ENCODE measurements at regions not wholly inside any gene's neighbourhood (a gene's known extent, or its start where the extent isn't known, plus 50 kb on each side); places are given as distances from the start of the nearest gene placed in this dataset.
A peak's percentile ranks its signal among the peaks of the same experiment; 100 is the strongest.
"Not testable (repeated sequence)": the region's sequence is repeated elsewhere in the genome, so short reads cannot be mapped to it uniquely, and the experiment has no call there.

DNA sequence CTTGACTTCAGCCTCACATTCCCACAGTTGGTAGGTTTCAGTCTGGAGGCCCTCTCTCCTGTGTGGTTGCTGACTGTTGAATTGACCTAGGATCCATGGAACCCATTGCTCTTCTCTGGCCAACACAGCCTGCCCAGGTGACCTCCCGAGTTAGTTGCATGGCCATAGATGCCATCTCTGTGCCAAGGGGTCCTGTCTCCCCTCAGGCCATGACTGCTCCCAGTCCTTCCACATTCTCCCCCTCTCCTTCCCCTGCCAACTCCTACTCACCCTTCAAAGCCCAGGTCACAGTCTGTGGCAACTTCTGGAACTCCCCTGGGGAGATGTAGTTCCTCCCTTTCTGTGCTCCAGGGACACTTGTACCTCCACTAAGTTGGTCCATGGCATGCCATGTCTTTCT lies 67.3 kb upstream of the GRB10 start:
- Mint-ChIP-seq H3K4me1 (ENCODE audit: low read depth) (no peaks in the 10 kb centered on the region), H3K36me3 (ENCODE audit: low read depth) (no peaks in the 10 kb centered on the region), H3K27ac (ENCODE audit: unreplicated experiment) (no peak overlapping the region), H3K4me3 (ENCODE audit: unreplicated experiment) (no peak overlapping the region), H3K27me3 (ENCODE audit: low read depth) (peaks cover 5% of the 10 kb centered on the region), H3K9me3 (ENCODE audit: low read depth) (peaks cover 8% of the 10 kb centered on the region)
- no peak for DNase-seq (ENCODE audit: low spot score)
- TF ChIP-seq, protein P1, sequence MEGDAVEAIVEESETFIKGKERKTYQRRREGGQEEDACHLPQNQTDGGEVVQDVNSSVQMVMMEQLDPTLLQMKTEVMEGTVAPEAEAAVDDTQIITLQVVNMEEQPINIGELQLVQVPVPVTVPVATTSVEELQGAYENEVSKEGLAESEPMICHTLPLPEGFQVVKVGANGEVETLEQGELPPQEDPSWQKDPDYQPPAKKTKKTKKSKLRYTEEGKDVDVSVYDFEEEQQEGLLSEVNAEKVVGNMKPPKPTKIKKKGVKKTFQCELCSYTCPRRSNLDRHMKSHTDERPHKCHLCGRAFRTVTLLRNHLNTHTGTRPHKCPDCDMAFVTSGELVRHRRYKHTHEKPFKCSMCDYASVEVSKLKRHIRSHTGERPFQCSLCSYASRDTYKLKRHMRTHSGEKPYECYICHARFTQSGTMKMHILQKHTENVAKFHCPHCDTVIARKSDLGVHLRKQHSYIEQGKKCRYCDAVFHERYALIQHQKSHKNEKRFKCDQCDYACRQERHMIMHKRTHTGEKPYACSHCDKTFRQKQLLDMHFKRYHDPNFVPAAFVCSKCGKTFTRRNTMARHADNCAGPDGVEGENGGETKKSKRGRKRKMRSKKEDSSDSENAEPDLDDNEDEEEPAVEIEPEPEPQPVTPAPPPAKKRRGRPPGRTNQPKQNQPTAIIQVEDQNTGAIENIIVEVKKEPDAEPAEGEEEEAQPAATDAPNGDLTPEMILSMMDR (IDR thresholded peaks at IDR 0.05) = no peak

DNA sequence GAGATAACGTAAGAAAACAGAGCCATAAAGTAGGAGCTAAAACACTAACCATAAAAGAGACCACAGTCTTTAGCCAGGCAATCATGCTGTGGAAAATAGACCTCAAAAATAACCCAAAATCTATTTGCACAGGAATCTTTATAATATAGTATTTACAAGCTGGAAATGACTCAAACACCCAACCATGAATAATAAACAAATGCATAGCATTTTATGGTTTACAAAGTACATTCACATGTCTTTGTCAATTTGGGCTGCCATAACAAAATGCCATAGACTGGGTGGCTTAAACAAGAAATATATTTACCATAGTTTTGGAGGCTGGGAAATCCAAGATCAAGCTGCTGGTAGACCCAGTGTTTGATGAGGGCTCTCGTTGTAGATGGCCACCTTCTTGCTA lies 65.5 kb upstream of the GRB10 start:
- no peak overlapping the region for H3K4me3 Mint-ChIP-seq (ENCODE audit: unreplicated experiment)
- no peaks in the 10 kb centered on the region for H3K4me1 Mint-ChIP-seq (ENCODE audit: low read depth)
- TF ChIP-seq, protein P1 (IDR thresholded peaks at IDR 0.05) = no peak
- H3K36me3 Mint-ChIP-seq (ENCODE audit: low read depth) = no peaks in the 10 kb centered on the region
- no peak for DNase-seq (ENCODE audit: low spot score)
- no peak overlapping the region for H3K27ac Mint-ChIP-seq (ENCODE audit: unreplicated experiment)
- peaks cover 8% of the 10 kb centered on the region for H3K9me3 Mint-ChIP-seq (ENCODE audit: low read depth)
- H3K27me3 Mint-ChIP-seq (ENCODE audit: low read depth) = peaks cover 5% of the 10 kb centered on the region

DNA sequence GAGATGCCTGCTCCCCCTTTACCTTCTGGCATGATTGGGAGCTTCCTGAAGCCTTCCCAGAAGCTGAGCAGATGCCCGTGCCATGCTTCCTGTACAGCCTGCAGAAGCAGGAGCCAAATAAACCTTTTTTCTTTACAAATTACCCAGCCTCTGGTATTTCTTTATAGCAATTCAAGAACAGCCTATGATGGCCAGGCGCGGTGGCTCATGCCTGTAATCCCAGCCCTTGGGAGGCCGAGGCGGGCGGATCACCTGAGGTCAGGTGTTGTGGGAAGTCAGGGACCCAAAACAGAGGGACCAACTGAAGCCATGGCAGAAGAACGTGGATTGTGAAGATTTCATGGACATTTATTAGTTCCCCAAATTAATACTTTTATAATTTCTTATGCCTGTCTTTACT lies 62.2 kb upstream of the GRB10 start:
- not testable (repeated sequence) for H3K9me3 Mint-ChIP-seq (ENCODE audit: low read depth); H3K36me3 Mint-ChIP-seq (ENCODE audit: low read depth); H3K27me3 Mint-ChIP-seq (ENCODE audit: low read depth); H3K27ac Mint-ChIP-seq (ENCODE audit: unreplicated experiment); H3K4me1 Mint-ChIP-seq (ENCODE audit: low read depth); DNase-seq (ENCODE audit: low spot score); H3K4me3 Mint-ChIP-seq (ENCODE audit: unreplicated experiment)

DNA sequence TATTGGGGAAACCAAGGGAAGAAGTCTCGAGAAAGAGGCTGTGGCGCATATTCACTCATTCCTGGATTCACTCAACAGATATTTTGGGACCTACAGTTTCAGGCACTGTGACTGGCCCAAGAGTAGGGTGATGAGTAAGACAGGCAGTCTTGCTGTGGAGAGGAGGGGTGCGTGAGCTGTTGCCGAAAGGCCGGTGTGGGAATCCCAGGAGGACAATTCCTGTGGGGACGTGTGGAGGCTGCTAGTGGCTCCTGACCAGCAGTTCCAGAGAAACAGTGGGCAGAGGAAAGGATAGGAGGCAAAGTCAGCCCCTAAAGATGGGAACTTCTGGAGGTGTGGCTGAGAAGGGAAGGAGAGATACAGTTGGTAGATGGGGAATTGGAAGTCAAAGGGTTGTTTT lies 59.3 kb upstream of the GRB10 start:
- no peak overlapping the region for H3K4me3 Mint-ChIP-seq (ENCODE audit: unreplicated experiment)
- no peak for DNase-seq (ENCODE audit: low spot score)
- H3K4me1 Mint-ChIP-seq (ENCODE audit: low read depth) = peaks cover 24% of the 10 kb centered on the region
- TF ChIP-seq, protein P1 (IDR thresholded peaks at IDR 0.05) = no peak
- no peaks in the 10 kb centered on the region for H3K27me3 Mint-ChIP-seq (ENCODE audit: low read depth)
- peaks cover 11% of the 10 kb centered on the region for H3K9me3 Mint-ChIP-seq (ENCODE audit: low read depth)
- H3K36me3 Mint-ChIP-seq (ENCODE audit: low read depth) = no peaks in the 10 kb centered on the region
- no peak overlapping the region for H3K27ac Mint-ChIP-seq (ENCODE audit: unreplicated experiment)

DNA sequence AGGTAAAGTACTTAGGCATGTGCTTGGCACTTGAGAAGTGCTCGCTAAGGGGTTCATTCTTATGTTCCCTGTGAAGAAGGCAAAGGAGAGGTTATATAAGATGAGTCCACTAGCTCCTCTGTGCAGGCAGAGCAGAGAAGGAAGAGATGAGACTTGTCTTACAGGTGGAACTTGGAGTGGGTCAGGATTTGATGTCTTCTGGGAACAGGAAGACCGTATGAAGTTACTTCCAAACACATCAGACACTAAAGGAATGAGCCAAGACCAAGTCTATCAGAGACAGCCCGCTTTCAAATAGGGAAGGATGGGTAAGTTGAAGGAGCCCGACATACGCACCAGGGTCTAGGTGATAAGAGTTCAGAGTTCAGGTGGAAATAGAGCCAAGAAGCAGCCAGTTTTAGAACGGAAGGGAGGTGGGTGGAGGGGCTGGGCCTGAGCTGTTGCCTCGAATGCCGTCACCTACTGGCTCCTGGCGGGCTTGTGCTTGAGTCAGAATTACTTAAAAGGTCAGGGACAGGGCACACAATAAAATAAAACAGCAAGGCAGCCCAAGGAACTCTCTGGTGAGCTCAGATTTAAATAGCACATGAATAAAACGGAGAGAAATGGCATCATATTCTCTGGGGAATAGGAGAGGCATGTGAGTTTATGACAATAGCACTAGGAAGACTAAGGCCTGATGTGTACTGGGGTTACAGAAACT lies 56.1 kb upstream of the GRB10 start:
- Mint-ChIP-seq H3K27me3 (ENCODE audit: low read depth) (no peaks in the 10 kb centered on the region), H3K27ac (ENCODE audit: unreplicated experiment) (peak overlapping the region; percentile 82), H3K9me3 (ENCODE audit: low read depth) (peaks cover 5% of the 10 kb centered on the region), H3K4me3 (ENCODE audit: unreplicated experiment) (no peak overlapping the region), H3K4me1 (ENCODE audit: low read depth) (peaks cover 26% of the 10 kb centered on the region), H3K36me3 (ENCODE audit: low read depth) (no peaks in the 10 kb centered on the region)
- TF ChIP-seq, protein P1 (IDR thresholded peaks at IDR 0.05) = no peak
- DNase-seq (ENCODE audit: low spot score) = no peak

DNA sequence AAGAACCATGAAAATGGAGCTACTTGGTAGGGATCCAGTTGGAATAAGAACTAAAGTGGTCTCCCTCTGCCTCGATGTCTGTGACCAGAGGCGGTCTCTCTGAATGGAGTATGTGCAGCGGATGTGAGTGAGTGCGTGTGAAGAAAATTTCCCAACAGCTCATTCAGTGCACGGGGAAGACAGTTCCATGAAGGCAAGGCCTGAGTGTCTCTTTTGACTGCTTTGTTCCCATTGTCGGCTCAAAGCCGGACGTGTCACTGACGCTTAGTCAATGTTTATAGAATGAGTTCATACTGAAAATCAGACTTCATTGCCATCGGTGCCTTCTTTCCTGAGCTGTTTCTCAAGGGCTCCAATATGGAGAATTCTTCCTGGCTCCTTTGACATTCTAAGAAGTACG lies 55.3 kb upstream of the GRB10 start:
- TF ChIP-seq, protein P1 (IDR thresholded peaks at IDR 0.05) = no peak
- H3K27ac Mint-ChIP-seq (ENCODE audit: unreplicated experiment) = peak overlapping the region; percentile 82
- H3K36me3 Mint-ChIP-seq (ENCODE audit: low read depth) = no peaks in the 10 kb centered on the region
- H3K9me3 Mint-ChIP-seq (ENCODE audit: low read depth) = peaks cover 5% of the 10 kb centered on the region
- no peaks in the 10 kb centered on the region for H3K27me3 Mint-ChIP-seq (ENCODE audit: low read depth)
- DNase-seq (ENCODE audit: low spot score) = no peak
- H3K4me1 Mint-ChIP-seq (ENCODE audit: low read depth) = peaks cover 26% of the 10 kb centered on the region
- peak overlapping the region; percentile 31 for H3K4me3 Mint-ChIP-seq (ENCODE audit: unreplicated experiment)
